C4-2B (cell line): ENCODE measurements at regions not wholly inside any gene's neighbourhood (a gene's known extent, or its start where the extent isn't known, plus 50 kb on each side); places are given as distances from the start of the nearest gene placed in this dataset.

Experiments used
- ZFX ChIP-seq: fragments of 450-650 bp; IDR thresholded peaks from 2 replicates; pipeline ENCODE4 v1.6.1; 2017
- TF ChIP-seq, protein P1 (sequence below): fragments of 450-650 bp; conservative IDR thresholded peaks from 2 replicates; pipeline ENCODE4 v1.5.1; 2017; ENCODE audit warnings: mild to moderate bottlenecking

DNA sequence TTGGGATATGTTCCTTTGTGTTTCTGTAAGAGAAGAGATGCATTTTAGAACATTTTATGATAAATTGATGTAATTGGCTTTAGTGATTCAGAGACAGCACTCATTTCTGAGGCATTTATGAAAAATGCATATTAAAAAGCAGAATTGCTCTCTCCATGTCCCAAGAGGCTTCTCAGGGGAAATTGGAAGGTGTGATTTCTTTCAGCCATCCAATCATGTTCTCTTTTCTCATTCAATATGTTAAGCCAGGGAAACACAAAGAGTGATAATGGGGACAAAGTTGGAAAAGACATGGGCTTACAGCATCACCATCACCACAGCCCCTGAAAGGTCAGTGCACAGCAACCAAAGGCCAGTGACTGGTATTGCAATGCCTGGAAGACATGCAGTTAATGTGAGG lies 129.9 kb upstream of the COL1A2 start:
- TF ChIP-seq, protein P1, sequence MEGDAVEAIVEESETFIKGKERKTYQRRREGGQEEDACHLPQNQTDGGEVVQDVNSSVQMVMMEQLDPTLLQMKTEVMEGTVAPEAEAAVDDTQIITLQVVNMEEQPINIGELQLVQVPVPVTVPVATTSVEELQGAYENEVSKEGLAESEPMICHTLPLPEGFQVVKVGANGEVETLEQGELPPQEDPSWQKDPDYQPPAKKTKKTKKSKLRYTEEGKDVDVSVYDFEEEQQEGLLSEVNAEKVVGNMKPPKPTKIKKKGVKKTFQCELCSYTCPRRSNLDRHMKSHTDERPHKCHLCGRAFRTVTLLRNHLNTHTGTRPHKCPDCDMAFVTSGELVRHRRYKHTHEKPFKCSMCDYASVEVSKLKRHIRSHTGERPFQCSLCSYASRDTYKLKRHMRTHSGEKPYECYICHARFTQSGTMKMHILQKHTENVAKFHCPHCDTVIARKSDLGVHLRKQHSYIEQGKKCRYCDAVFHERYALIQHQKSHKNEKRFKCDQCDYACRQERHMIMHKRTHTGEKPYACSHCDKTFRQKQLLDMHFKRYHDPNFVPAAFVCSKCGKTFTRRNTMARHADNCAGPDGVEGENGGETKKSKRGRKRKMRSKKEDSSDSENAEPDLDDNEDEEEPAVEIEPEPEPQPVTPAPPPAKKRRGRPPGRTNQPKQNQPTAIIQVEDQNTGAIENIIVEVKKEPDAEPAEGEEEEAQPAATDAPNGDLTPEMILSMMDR, result no peak
- TF ChIP-seq ZFX, result no peak
